ENCODE measurements at regions not wholly inside any gene's neighbourhood (a gene's known extent, or its start where the extent isn't known, plus 50 kb on each side); places are given as distances from the start of the nearest gene placed in this dataset.

- intact Hi-C loops (cut with micrococcal nuclease; ENCODE audit: unreplicated experiment), result no loop called here
- BruUV-seq (replicated peaks), result no TSS peak
- TF ChIP-seq CTCF (IDR thresholded peaks at IDR 0.05; ENCODE audit: unreplicated experiment), result no peak
- Mint-ChIP-seq H3K27me3 (ENCODE audit: unreplicated experiment) (no peaks in the 10 kb centered on the region), H3K4me3 (ENCODE audit: low read depth, unreplicated experiment) (no peak overlapping the region), H3K9me3 (ENCODE audit: low read depth, unreplicated experiment) (peaks cover 9% of the 10 kb centered on the region), H3K4me1 (ENCODE audit: low read depth, unreplicated experiment) (no peaks in the 10 kb centered on the region), H3K36me3 (ENCODE audit: insufficient read depth, unreplicated experiment) (no peaks in the 10 kb centered on the region), H3K27ac (ENCODE audit: unreplicated experiment) (no peak overlapping the region)
- CTCF ChIA-PET, result interaction anchor here (0.5 kb wide), 1 partner anchor 1794 kb away, joined by 4 read pairs; no protein-coding TSS in a partner anchor
- no peak for DNase-seq
These were observed 760.4 kb downstream of the MCTP2 start for GRCh38 chr15:94991718-94992117.

GRCh38 chr15:95009635-95010034 is 778.3 kb downstream of the MCTP2 start:
- Mint-ChIP-seq H3K4me1 (ENCODE audit: low read depth, unreplicated experiment) (no peaks in the 10 kb centered on the region), H3K27ac (ENCODE audit: unreplicated experiment) (no peak overlapping the region), H3K4me3 (ENCODE audit: low read depth, unreplicated experiment) (no peak overlapping the region), H3K9me3 (ENCODE audit: low read depth, unreplicated experiment) (no peaks in the 10 kb centered on the region), H3K27me3 (ENCODE audit: unreplicated experiment) (no peaks in the 10 kb centered on the region), H3K36me3 (ENCODE audit: insufficient read depth, unreplicated experiment) (no peaks in the 10 kb centered on the region)
- CTCF ChIA-PET, result no interaction called here
- BruUV-seq (replicated peaks), result no TSS peak
- intact Hi-C loops (cut with micrococcal nuclease; ENCODE audit: unreplicated experiment), result no loop called here
- no peak for DNase-seq
- TF ChIP-seq CTCF (IDR thresholded peaks at IDR 0.05; ENCODE audit: unreplicated experiment), result no peak

GRCh38 chr15:95013381-95013780 is 782.0 kb downstream of the MCTP2 start:
- Mint-ChIP-seq H3K36me3 (ENCODE audit: insufficient read depth, unreplicated experiment) (no peaks in the 10 kb centered on the region), H3K27me3 (ENCODE audit: unreplicated experiment) (no peaks in the 10 kb centered on the region), H3K4me1 (ENCODE audit: low read depth, unreplicated experiment) (peaks cover 8% of the 10 kb centered on the region), H3K9me3 (ENCODE audit: low read depth, unreplicated experiment) (no peaks in the 10 kb centered on the region), H3K4me3 (ENCODE audit: low read depth, unreplicated experiment) (no peak overlapping the region), H3K27ac (ENCODE audit: unreplicated experiment) (no peak overlapping the region)
- DNase-seq, result no peak
- no peak for TF ChIP-seq CTCF (IDR thresholded peaks at IDR 0.05; ENCODE audit: unreplicated experiment)
- no TSS peak for BruUV-seq (replicated peaks)
- intact Hi-C loops (cut with micrococcal nuclease; ENCODE audit: unreplicated experiment), result no loop called here
- CTCF ChIA-PET, result no interaction called here

- Mint-ChIP-seq H3K4me1 (ENCODE audit: low read depth, unreplicated experiment) (peaks cover 19% of the 10 kb centered on the region), H3K36me3 (ENCODE audit: insufficient read depth, unreplicated experiment) (no peaks in the 10 kb centered on the region), H3K4me3 (ENCODE audit: low read depth, unreplicated experiment) (no peak overlapping the region), H3K9me3 (ENCODE audit: low read depth, unreplicated experiment) (no peaks in the 10 kb centered on the region), H3K27me3 (ENCODE audit: unreplicated experiment) (no peaks in the 10 kb centered on the region), H3K27ac (ENCODE audit: unreplicated experiment) (no peak overlapping the region)
- BruUV-seq (replicated peaks), result no TSS peak
- TF ChIP-seq CTCF (IDR thresholded peaks at IDR 0.05; ENCODE audit: unreplicated experiment), result no peak
- no peak for DNase-seq
- CTCF ChIA-PET, result interaction anchor here (0.7 kb wide), 1 partner anchor 18 kb away, joined by 4 read pairs; no protein-coding TSS in a partner anchor
- intact Hi-C loops (cut with micrococcal nuclease; ENCODE audit: unreplicated experiment), result no loop called here
These were observed 785.3 kb downstream of the MCTP2 start for GRCh38 chr15:95016511-95017229.

Measured in Calu3 (cell line).